GM12865 (cell line): ENCODE measurements at regions not wholly inside any gene's neighbourhood (a gene's known extent, or its start where the extent isn't known, plus 50 kb on each side); places are given as distances from the start of the nearest gene placed in this dataset.
"Not testable (repeated sequence)": the region's sequence is repeated elsewhere in the genome, so short reads cannot be mapped to it uniquely, and the experiment has no call there.

Source experiments
- DNase-seq: peaks from one replicate; pipeline ENCODE4 v3.0.0; 2010; ENCODE audit warnings: low read depth
- H3K4me3 ChIP-seq: 2 replicates; pipeline ENCODE4 v1.5.1; 2011; ENCODE audit warnings: mild to moderate bottlenecking, low read depth, low read length, control low read depth
- CTCF ChIP-seq: IDR thresholded peaks from 2 replicates; pipeline ENCODE4 v1.5.1; 2011; ENCODE audit warnings: low read length, control low read depth, low read depth, inconsistent platforms; ENCODE audit not compliant: insufficient read depth; ENCODE audit errors: missing control alignments

DNA sequence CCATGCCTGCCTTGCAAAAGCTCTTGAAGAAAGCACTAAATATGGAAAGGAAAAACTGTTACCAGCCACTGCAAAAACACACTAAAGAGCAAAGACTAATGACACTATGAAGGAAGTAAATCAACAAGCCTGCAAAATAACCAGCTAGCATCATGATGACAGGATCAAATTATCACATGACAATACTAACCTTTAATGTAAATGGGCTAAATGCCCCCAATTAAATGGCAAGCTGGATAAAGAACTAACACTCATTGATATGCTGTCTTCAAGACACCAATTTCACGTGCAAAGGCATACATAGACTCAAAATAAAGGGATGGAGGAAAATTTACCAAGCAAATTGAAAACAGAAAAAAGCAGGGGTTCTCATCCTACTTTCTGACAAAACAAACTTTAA, 231.8 kb upstream of the RGMB start:
- no peak for DNase-seq
- no peak for TF ChIP-seq CTCF
- no peak overlapping the region for H3K4me3 ChIP-seq

GRCh38 chr5:98543490-98543889, 230.0 kb upstream of the RGMB start:
- no peak for TF ChIP-seq CTCF
- no peak for DNase-seq
- no peak overlapping the region for H3K4me3 ChIP-seq

DNA sequence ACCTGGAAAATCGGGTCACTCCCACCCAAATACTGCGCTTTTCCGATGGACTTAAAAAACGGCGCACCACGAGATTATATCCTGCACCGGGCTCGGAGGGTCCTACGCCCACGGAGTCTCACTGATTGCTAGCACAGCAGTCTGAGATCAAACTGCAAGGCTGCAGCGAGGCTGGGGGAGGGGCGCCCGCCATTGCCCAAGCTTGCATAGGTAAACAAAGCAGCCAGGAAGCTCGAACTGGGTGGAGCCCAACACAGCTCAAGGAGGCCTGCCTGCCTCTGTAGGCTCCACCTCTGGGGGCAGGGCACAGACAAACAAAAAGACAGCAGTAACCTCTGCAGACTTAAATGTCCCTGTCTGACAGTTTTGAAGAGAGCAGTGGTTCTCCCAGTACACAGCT, 226.5 kb upstream of the RGMB start:
- not testable (repeated sequence) for H3K4me3 ChIP-seq, DNase-seq

- no peak overlapping the region for H3K4me3 ChIP-seq
- TF ChIP-seq CTCF, result no peak
- no peak for DNase-seq
Observed at GRCh38 chr5:98556712-98557111, 216.8 kb upstream of the RGMB start.

DNA sequence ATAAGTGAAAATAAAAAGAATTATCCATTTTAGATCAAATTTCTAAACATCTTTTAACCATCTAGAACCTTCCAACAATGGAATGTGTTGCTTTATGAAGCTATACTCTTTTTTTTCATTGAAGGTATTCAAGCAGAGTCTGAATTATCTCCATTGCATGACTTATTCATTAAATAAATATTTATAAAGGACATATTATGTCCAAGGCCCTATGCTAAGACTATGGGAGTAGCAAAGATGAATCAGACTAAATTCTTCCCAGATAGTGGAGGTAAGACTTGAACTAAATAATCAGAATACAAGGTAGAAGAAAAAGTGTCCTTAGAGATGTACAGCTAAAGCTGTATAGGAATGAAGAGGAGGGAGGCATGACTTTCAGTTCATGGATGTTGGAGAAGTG, 215.5 kb upstream of the RGMB start:
- DNase-seq, result no peak
- no peak overlapping the region for H3K4me3 ChIP-seq
- TF ChIP-seq CTCF, result no peak

- no peak overlapping the region for H3K4me3 ChIP-seq
- no peak for TF ChIP-seq CTCF
- no peak for DNase-seq
Observed at GRCh38 chr5:98563885-98564653, 209.4 kb upstream of the RGMB start.

- DNase-seq, result no peak
- no peak for TF ChIP-seq CTCF
- H3K4me3 ChIP-seq, result no peak overlapping the region
Observed at GRCh38 chr5:98564836-98565235, 208.6 kb upstream of the RGMB start.
